Stimulated activated CD4-positive, alpha-beta T cell treated with anti-CD3 and anti-CD28 coated beads, Interleukin-12 subunit alpha, Interleukin-12 subunit beta, amount 100 ng/mL, for 4 hours (primary cell): ENCODE measurements at regions not wholly inside any gene's neighbourhood (a gene's known extent, or its start where the extent isn't known, plus 50 kb on each side); places are given as distances from the start of the nearest gene placed in this dataset.

Experiments used
- DNase-seq: peaks from one replicate; pipeline ENCODE4 v3.0.0-alpha.2; 2020

GRCh38 chr6:163935158-163935762, 520.7 kb downstream of the QKI start:
- DNase-seq, result no peak

DNA sequence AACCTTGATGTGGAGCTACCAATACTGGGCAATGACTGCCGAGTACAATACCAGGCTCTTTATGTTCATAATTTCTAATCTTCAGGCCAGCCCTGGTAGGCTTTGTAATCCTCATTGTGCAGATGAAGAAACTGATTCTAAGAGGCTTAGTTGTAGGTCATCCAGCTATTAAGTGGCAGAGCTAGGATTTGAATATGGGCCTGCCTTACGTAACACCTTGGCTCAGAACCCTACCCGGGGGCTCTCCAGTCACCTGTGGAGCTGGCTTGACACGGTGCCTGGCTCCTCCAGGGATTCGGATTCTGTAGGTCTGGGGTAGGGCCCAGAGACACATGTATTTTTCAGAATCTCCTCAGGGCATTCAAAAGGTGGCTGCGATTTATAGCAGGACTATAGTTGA, 515.5 kb downstream of the QKI start:
- no peak for DNase-seq

GRCh38 chr6:163929538-163929937, 515.0 kb downstream of the QKI start:
- no peak for DNase-seq

- DNase-seq, result no peak
Observed at GRCh38 chr6:163926642-163927041, 512.1 kb downstream of the QKI start.

- DNase-seq, result no peak
Observed at GRCh38 chr6:163925839-163926238, 511.3 kb downstream of the QKI start.

DNA sequence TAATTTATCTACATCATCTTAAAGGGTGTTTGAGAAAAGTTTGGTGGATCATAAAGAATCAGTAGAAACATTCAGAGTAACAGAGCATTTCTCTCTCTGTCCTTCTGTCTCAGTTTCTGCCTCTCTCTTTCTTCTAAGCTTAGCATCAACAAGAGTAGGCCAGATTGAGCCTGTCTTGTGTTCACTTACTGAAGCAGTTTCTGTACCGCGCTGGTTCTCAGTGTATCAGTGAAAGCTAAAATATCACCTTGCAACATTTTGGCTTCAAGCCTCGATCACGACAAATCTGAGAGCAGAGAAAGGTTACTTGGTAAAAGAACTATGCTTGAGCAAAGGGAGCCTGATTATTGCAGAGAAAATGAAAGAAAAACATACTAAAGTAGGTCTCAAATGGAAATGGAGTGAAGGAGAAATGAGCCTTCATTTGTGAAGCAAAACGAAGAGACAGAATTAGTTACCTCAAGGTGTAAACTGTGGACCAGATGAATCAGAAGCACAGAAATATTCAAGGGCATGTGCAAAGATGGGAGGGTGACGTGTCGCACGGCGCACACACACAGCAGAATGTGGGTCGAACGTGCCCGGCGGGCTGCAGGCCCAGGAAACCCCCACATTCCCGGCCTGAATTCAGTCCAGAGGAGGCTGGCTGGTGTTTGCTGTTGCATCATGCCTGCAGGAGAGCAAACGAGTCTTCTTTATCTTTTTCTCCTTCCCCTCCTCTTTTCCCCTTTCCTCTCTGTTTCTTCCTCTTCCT, 509.3 kb downstream of the QKI start:
- no peak for DNase-seq

DNA sequence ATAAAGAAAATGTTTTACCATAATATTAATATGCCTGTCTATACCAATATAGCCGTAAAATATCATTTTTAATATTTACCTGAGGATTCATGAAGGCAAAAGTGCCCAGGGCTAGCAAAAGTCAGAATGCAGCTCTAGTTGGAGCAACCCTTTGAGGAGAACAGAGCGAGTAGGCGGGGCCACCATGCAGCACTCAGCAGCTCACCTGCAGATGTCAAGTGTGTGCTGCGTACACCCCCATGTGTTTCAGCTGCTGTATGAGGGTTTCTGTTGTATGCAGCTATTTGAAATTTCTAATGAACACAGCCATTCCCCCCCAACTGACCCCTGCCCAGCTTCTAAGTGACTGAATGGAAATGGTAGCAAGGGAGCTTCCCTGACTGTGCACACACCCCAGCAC, 508.0 kb downstream of the QKI start:
- DNase-seq, result no peak

GRCh38 chr6:163919652-163920051, 505.1 kb downstream of the QKI start:
- no peak for DNase-seq

GRCh38 chr6:163916315-163917081, 502.0 kb downstream of the QKI start:
- no peak for DNase-seq

- DNase-seq, result no peak
Observed at GRCh38 chr6:163915131-163915530, 500.6 kb downstream of the QKI start.

GRCh38 chr6:163913045-163913444, 498.5 kb downstream of the QKI start:
- DNase-seq, result no peak

DNA sequence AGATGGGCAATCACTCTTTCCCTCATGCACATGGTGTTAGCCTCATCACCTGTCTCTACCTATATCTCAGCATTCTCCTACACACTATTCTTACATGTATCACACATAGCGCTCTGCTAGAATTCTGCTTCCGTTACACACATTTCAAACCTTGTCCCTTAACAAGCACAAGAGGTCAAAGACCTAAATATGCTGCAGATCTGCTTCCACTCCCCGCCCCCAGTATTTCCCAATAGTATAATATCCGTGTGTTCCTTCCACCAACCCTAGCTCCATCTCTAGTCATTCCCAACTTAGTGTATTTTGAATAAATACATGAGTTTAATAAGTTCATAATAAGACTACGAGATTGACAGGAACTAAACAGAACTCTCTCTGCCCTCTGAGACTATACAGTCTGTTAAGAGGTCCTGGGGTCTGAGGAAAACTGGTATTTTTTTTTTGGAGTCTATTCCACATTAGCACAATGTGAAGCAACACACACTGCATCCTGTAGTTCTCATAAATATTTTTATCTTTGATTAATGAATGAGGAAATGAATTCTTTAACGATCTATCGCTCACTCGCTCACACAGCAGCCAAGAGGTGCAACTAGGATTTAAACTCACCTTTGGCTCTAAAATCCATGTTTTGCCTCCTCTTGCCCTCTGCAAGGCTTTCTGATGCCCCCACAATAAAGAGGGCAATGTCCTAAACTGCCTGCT, 491.6 kb downstream of the QKI start:
- no peak for DNase-seq

DNA sequence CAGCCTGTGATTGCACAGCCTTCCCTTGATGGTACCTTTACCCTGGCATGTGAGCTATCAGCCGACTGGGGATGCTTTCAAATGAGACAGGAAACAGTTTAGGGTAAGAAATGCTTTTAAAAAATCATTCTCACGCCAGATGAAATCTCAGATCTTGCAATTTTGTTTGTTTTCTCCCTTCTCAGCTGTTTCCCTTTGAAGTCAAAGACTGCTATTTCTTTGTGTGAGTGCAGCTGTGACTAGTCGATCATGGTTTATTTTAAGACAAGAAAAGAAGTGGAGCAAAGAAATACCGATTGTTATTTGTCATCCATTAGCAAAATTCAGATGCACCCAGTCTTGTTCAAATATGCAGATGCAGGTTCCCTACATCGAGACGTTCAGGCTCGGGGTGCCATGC, 489.7 kb downstream of the QKI start:
- no peak for DNase-seq

DNA sequence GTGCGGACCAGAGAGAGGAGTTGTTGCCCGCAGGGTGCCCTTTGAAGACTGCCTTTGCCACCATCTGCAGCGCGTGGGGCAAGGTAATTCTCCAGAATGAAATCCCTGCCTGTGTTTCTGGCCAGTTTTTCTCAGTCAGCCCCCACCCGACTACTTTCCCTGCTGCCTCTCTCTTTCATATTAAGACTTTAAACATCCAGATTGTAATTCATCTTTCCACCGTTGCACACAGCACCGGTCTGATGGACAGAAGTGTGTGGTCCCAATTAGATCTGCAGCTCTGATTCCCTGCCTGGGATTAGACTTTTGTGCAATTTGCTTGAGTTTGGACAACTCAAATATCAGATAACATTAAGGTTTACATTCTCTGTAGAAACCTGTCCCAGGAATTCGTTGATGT, 489.0 kb downstream of the QKI start:
- no peak for DNase-seq

DNA sequence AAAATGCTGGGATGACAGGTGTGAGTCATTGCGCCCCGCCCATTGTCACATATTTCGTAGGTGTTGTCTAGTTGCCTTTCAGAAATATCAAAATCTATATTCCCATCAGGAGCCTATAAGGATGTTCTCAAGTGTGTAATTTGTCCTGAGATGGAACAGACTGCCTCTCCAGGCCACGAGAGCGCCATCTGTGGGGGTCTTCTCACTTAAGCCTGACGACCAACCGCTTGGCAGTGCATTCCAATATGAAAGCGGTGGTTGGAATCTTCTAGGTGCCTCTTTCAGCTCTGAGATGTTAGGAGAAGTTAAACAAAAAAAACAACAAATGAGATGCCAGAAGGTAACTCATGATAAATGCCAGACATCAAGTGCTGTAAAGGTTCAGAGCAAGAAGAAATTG, 488.5 kb downstream of the QKI start:
- no peak for DNase-seq

- DNase-seq, result no peak
Observed at GRCh38 chr6:163901681-163902080, 487.2 kb downstream of the QKI start.

DNA sequence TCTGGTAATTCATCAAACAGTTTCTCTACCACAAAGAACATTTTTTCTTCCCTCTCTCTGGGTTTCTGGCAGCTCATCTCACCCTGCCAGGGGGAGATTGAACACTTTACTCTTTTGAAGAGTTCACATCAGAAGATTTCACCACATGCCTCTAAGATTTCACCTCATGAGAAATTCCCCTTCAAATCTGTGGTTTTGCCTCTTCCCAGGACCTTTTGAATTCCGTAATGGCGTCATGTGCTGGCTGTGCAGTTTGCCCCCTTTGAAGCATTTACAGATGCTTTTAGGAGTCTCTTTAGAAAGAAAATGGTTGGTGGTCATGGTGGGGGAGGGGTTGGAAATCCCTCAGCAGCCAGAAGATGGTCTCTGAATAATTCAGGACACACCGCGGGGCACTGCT, 486.1 kb downstream of the QKI start:
- DNase-seq, result no peak

DNA sequence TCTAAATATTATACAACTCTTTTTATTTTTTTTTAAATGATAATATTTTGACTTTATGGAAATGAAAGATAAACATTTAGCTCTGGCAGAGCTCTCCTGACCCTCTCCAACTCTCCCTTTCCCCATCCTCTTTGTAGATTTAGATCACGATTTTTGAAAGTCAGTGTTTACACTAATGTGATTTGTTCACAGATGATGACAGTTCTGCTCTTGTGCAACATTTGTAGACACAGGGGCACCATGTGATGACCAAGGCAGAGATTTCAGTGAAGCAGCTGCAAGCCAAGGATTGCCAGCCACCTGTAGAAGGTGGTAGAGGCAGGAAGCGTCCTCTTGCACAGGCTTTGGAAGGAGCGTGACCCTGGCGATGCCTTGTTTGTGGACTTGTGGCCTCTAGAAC, 483.2 kb downstream of the QKI start:
- no peak for DNase-seq

- no peak for DNase-seq
Observed at GRCh38 chr6:163897030-163897429, 482.5 kb downstream of the QKI start.

DNA sequence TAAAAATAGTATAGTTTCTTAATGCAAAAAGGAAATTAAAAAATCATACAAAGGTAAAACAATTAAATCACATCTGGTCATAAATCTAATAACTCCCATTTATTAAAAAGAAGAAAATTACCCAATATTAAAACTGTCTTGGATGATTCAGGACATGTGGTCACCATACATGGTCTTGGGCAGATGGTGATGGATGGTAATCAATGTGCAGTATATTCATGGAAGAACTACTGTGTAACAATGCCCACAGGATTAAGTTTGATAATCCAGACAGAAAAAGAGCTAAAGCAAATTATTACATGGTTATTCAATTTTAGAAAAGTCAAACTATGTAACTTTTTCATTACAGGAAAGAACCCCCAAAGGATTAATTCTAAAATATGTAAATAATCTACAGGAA, 480.6 kb downstream of the QKI start:
- no peak for DNase-seq

- no peak for DNase-seq
Observed at GRCh38 chr6:163893609-163894189, 479.2 kb downstream of the QKI start.

GRCh38 chr6:163892824-163893561, 478.5 kb downstream of the QKI start:
- DNase-seq, result no peak
